Left lung (tissue), 4 donors: ENCODE measurements at regions not wholly inside any gene's neighbourhood (a gene's known extent, or its start where the extent isn't known, plus 50 kb on each side); places are given as distances from the start of the nearest gene placed in this dataset.
"Not testable (repeated sequence)": the region's sequence is repeated elsewhere in the genome, so short reads cannot be mapped to it uniquely, and the experiment has no call there.

Source experiments
- ATAC-seq: fragments of 200-7000 bp; cut with Tn5 transposase; one replicate; pipeline ENCODE4 v1.9.1; 2020; ENCODE audit warnings: moderate library complexity
- DNase-seq, 4 donors: peaks; one replicate each; pipeline ENCODE4 v3.0.0-alpha.2; 2013 to 2020
- H3K27ac ChIP-seq, 2 donors: fragments of 200-600 bp; sonication (generic) in 1 of 2; one replicate each; pipeline versions ENCODE4 v1.5.0 to v1.8.0; 2020 to 2021
- H3K27me3 ChIP-seq, 2 donors: fragments of 200-600 bp; sonication (generic) in 1 of 2; one replicate each; pipeline versions ENCODE4 v1.5.0 to v1.8.0; 2020 to 2021
- H3K36me3 ChIP-seq, 2 donors: fragments of 200-600 bp; sonication (generic) in 1 of 2; one replicate each; pipeline versions ENCODE4 v1.5.0 to v1.8.0; 2020 to 2021
- H3K4me1 ChIP-seq, 2 donors: fragments of 200-600 bp; one replicate each; pipeline ENCODE4 v1.8.0; 2021
- H3K4me3 ChIP-seq, 2 donors: fragments of 200-600 bp; sonication (generic) in 1 of 2; one replicate each; pipeline versions ENCODE4 v1.5.0 to v1.8.0; 2020 to 2021; ENCODE audit warnings: mild to moderate bottlenecking in 1 of 2
- H3K9me3 ChIP-seq, 2 donors: fragments of 200-600 bp; sonication (generic) in 1 of 2; one replicate each; pipeline versions ENCODE4 v1.5.0 to v1.8.0; 2020 to 2021
- CTCF ChIP-seq, 2 donors: fragments of 200-600 bp; sonication (generic) in 1 of 2; IDR thresholded peaks; one replicate each; pipeline versions ENCODE4 v1.5.0 to v1.8.0; 2021; ENCODE audit warnings: antibody characterized with exemption in 2 of 2
- intact Hi-C, 2 donors: fragments of 100-400 bp; cut with DNase I; formaldehyde crosslinking; loops; one replicate each; pipeline versions ENCODE4 v1.11.2 to v1.14.2; 2022
- donor health status: DM: no; HTN: yes; CAD: no.
- donor health status: DM: no; HTN: no; CAD: no.

- no peak for DNase-seq
- ATAC-seq, result no peak
- Histone ChIP-seq H3K36me3 (no peaks in the 10 kb centered on the region), H3K4me1 (no peaks in the 10 kb centered on the region), H3K27ac (no peak overlapping the region), H3K27me3 (no peaks in the 10 kb centered on the region), H3K9me3 (peaks cover 0 to 17% of the 10 kb centered on the region in 2 donors), H3K4me3 (no peak overlapping the region)
- no peak for TF ChIP-seq CTCF (IDR thresholded peaks at IDR 0.05)
- intact Hi-C loops, result no loop called here
Observed at GRCh38 chr5:135154961-135155360, 120.9 kb upstream of the PITX1 start.

- H3K9me3 ChIP-seq, result peaks cover 0 to 13% of the 10 kb centered on the region in 2 donors
- no peaks in the 10 kb centered on the region for H3K36me3 ChIP-seq
- DNase-seq (no peak), ATAC-seq (no peak)
- intact Hi-C loops, result no loop called here
- H3K4me1 ChIP-seq, result no peaks in the 10 kb centered on the region
- no peak overlapping the region for H3K27ac ChIP-seq
- no peak for TF ChIP-seq CTCF (IDR thresholded peaks at IDR 0.05)
- no peak overlapping the region for H3K4me3 ChIP-seq
- H3K27me3 ChIP-seq, result no peaks in the 10 kb centered on the region
Observed at GRCh38 chr5:135154197-135154596, 120.2 kb upstream of the PITX1 start.

GRCh38 chr5:135153661-135154060 is 119.6 kb upstream of the PITX1 start:
- ATAC-seq (no peak), DNase-seq (no peak)
- no peak overlapping the region for H3K4me3 ChIP-seq
- no peaks in the 10 kb centered on the region for H3K4me1 ChIP-seq
- intact Hi-C loops, result no loop called here
- peaks cover 0 to 9% of the 10 kb centered on the region in 2 donors for H3K9me3 ChIP-seq
- no peak overlapping the region for H3K27ac ChIP-seq
- H3K27me3 ChIP-seq, result no peaks in the 10 kb centered on the region
- TF ChIP-seq CTCF (IDR thresholded peaks at IDR 0.05), result no peak
- H3K36me3 ChIP-seq, result no peaks in the 10 kb centered on the region

GRCh38 chr5:135153259-135153658 is 119.2 kb upstream of the PITX1 start:
- no peaks in the 10 kb centered on the region for H3K4me1 ChIP-seq
- H3K36me3 ChIP-seq, result no peaks in the 10 kb centered on the region
- TF ChIP-seq CTCF (IDR thresholded peaks at IDR 0.05), result no peak
- H3K27ac ChIP-seq, result no peak overlapping the region
- no peak overlapping the region for H3K4me3 ChIP-seq
- no peaks in the 10 kb centered on the region for H3K27me3 ChIP-seq
- ATAC-seq, result no peak
- DNase-seq, result no peak
- H3K9me3 ChIP-seq, result peaks cover 0 to 5% of the 10 kb centered on the region in 2 donors
- intact Hi-C loops, result no loop called here

- ATAC-seq, H3K9me3 ChIP-seq, intact Hi-C loops, H3K27me3 ChIP-seq, H3K36me3 ChIP-seq, H3K4me1 ChIP-seq, H3K4me3 ChIP-seq, H3K27ac ChIP-seq, DNase-seq: not testable (repeated sequence)
Observed at GRCh38 chr5:135151660-135152059, 117.6 kb upstream of the PITX1 start.

GRCh38 chr5:135151256-135151655 is 117.2 kb upstream of the PITX1 start:
- H3K27ac ChIP-seq, result no peak overlapping the region
- TF ChIP-seq CTCF (IDR thresholded peaks at IDR 0.05), result no peak

More at GRCh38 chr5:135151256-135151655, 117.2 kb upstream of the PITX1 start:
- Histone ChIP-seq H3K27me3 (no peaks in the 10 kb centered on the region), H3K4me3 (no peak overlapping the region), H3K4me1 (no peaks in the 10 kb centered on the region), H3K9me3 (no peaks in the 10 kb centered on the region), H3K36me3 (no peaks in the 10 kb centered on the region)
- DNase-seq (no peak), ATAC-seq (no peak)
- intact Hi-C loops, result no loop called here
